GM12801 (cell line): ENCODE measurements at regions not wholly inside any gene's neighbourhood (a gene's known extent, or its start where the extent isn't known, plus 50 kb on each side); places are given as distances from the start of the nearest gene placed in this dataset.

Source experiments
- CTCF ChIP-seq: IDR thresholded peaks from one replicate; pipeline ENCODE4 v1.5.1; 2011; ENCODE audit warnings: control low read depth; ENCODE audit not compliant: insufficient read length; ENCODE audit errors: extremely low read depth

- no peak for TF ChIP-seq CTCF
These were observed 189.6 kb upstream of the RBMS1 start for GRCh38 chr2:160683206-160683605.

GRCh38 chr2:160687629-160688028 lies 194.0 kb upstream of the RBMS1 start:
- TF ChIP-seq CTCF, result no peak

- TF ChIP-seq CTCF, result no peak
These were observed 195.8 kb upstream of the RBMS1 start for GRCh38 chr2:160689441-160689840.

- no peak for TF ChIP-seq CTCF
These were observed 200.6 kb upstream of the RBMS1 start for GRCh38 chr2:160694221-160694620.

- no peak for TF ChIP-seq CTCF
These were observed 201.0 kb upstream of the RBMS1 start for GRCh38 chr2:160694631-160695030.

GRCh38 chr2:160695402-160696086 lies 201.9 kb upstream of the RBMS1 start:
- TF ChIP-seq CTCF, result no peak

- TF ChIP-seq CTCF, result no peak
These were observed 202.5 kb upstream of the RBMS1 start for GRCh38 chr2:160696087-160696452.
